HG03175 (cell line): ENCODE measurements at regions not wholly inside any gene's neighbourhood (a gene's known extent, or its start where the extent isn't known, plus 50 kb on each side); places are given as distances from the start of the nearest gene placed in this dataset.

Source experiments
- ATAC-seq: cut with Tn5 transposase; IDR thresholded peaks from one replicate; pipeline ENCODE4 v1.9.1; 2021; ENCODE audit warnings: mild to moderate bottlenecking, moderate library complexity; ENCODE audit not compliant: unreplicated experiment

- ATAC-seq: no peak
Measured at GRCh38 chr12:114770323-114770722, 86.3 kb upstream of the TBX3 start.

- no peak for ATAC-seq
Measured at GRCh38 chr12:114769634-114770033, 85.7 kb upstream of the TBX3 start.

DNA sequence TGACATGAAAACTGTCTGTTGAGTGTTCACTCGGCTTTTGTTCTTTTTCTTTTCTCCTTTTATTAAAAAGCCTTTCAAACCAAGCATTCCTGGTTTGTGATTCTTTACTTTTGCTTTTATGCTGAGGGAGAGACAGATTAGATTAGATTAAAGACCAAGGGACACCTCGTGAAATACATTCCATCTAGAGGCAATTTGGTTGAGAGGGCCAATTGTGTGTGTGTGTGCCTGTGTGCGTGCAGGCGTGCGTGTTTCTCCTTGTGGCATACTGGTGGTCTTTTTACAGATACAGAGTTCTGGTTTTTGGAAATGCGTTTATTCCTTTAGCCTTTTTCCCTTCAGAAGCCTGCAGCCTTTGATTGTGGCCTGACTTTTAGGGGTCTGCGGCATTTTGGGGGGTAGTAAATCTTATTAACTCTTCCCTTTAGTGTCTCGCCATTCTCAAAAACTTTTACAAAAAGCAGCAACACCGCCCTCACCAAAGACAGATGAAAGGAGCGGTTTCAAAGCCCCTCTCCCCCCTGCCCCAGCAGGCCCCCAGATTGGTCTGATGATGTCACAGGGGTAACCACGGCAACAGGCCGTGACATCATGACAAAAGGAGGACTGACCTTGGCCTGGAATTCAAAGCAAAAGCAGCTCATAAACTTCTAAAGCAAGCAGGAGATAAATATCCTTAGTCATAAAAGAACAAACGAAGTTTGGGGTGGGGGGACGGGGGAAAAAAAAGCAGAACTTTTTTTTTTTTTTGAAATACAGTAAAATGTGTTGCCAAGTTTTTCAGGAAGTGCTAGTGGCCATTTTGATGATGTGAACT, 84.1 kb upstream of the TBX3 start:
- ATAC-seq: no peak

GRCh38 chr12:114767084-114767760, 83.2 kb upstream of the TBX3 start:
- no peak for ATAC-seq

- ATAC-seq: no peak
Measured at GRCh38 chr12:114765960-114766691, 82.2 kb upstream of the TBX3 start.

DNA sequence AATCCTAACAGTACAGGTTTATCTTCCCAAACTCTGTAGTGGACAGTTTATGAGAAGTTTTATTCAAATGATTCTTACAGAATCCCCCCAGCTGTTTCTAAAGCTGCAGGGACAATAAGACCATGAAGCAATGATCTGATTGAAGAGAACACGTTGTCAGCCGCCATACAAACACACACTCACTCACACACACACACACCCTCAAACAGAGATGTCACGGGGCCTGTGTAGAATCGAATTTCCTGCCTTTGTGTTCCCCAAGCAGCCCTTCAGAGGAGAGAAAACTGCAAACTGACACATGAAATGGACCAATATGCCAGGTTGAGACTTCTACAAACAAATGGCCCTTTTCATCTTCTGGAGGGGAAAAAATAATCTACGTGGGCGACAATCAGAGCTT, 80.5 kb upstream of the TBX3 start:
- ATAC-seq: no peak

GRCh38 chr12:114762490-114763110, 78.6 kb upstream of the TBX3 start:
- no peak for ATAC-seq

DNA sequence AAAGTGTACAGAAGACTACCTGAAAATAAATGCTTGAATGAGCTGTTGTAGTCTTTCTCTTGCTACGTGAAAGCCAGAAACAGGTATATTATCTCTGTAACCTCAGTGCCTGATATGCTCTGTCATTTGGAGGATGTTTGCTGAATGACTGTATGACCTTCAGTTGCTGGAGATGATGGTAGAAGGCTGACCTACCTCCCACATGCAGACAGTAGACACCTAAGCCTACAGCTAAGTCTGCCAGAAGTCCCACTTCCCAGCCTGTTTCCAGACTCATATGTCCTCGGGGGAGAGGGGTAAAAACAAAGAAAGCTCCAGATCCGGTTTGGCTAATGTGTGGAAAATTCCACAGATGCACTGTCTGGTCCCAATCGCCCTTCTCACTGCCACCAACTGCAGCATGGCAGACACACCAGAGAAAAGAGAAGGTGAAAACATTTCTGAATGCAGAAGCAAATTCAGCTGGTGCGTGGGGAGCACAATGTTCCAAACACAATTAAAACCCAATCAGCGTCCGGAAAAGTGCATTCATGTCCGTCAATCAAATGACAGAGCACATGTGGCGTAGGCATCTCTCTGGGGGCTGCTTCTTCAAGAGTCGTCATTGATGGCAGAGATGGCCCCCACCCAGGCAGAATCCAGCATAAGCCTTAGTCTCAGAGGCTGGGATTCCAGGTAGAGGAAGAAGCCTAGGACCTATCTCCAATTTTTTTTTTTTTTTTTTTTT, 76.3 kb upstream of the TBX3 start:
- no peak for ATAC-seq

- ATAC-seq: no peak
Measured at GRCh38 chr12:114759635-114760034, 75.7 kb upstream of the TBX3 start.

DNA sequence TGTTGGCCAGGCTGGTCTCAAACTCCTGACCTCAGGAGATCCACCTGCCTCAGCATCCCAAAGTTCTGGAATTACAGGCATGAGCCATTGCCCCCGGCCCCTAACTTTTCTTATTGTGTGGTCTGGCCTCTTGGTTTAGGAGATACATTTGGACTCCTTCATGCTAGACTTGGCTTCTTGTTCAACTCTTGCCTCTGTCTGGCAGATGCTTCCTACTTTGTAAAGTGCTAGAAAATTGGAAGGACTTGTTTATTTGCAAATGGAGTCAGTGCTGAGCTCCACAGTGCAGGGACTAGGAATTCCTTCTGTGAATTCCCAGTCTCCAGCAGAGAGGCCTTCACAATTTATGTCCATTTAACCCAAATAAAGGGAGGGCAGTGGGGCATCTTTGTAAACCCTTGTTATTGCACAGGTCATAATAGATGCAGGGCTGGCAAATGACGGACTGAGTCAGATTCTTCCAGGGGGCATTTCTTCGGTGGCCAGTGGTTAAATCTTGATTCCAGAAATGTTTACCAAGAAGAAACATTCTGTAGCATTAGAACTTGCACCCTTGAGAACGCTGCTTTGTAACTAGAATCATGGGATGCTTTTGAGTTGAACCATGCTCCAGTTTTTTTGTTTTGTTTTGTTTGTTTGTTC, 73.8 kb upstream of the TBX3 start:
- no peak for ATAC-seq

- ATAC-seq: no peak
Measured at GRCh38 chr12:114752217-114752616, 68.2 kb upstream of the TBX3 start.

DNA sequence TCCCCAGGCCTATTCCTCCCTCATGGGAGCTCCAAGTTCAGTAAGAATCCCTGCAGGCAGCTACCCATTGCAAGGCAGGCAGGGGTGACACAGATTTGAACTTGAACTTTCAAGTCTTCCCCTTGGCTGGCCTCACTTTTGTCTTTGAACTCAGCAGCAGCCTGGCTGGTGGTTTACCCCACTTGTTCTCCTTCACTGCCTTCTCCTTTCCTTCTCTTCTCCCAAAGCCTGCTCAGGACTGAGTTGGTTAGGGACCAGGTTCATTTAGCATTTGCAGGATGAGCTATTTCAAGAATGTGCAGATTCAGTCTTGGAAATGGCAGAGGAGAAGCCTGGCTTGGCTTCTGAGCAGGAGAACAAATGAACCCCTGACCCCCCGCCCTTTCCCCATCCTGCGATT, 67.7 kb upstream of the TBX3 start:
- no peak for ATAC-seq

DNA sequence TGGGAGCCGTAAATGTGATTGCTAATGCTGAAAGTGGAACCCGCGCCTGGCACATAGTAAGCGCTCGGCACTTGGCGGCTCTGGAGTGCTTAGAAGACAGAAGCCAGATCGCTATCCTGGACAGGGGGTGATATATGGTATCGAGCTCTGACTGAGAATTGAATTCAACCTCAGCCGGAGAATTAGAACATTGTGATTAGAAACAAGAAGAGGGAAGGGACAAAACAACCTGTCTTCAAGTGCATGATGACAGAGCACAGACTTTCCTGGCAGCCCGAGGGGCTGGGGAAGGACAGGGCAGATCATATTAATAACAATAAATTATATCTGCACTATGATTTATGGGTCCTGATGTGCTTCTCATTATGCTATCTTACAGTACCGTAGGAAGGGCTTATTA, 66.9 kb upstream of the TBX3 start:
- ATAC-seq: no peak

GRCh38 chr12:114749065-114749464, 65.1 kb upstream of the TBX3 start:
- ATAC-seq: no peak

DNA sequence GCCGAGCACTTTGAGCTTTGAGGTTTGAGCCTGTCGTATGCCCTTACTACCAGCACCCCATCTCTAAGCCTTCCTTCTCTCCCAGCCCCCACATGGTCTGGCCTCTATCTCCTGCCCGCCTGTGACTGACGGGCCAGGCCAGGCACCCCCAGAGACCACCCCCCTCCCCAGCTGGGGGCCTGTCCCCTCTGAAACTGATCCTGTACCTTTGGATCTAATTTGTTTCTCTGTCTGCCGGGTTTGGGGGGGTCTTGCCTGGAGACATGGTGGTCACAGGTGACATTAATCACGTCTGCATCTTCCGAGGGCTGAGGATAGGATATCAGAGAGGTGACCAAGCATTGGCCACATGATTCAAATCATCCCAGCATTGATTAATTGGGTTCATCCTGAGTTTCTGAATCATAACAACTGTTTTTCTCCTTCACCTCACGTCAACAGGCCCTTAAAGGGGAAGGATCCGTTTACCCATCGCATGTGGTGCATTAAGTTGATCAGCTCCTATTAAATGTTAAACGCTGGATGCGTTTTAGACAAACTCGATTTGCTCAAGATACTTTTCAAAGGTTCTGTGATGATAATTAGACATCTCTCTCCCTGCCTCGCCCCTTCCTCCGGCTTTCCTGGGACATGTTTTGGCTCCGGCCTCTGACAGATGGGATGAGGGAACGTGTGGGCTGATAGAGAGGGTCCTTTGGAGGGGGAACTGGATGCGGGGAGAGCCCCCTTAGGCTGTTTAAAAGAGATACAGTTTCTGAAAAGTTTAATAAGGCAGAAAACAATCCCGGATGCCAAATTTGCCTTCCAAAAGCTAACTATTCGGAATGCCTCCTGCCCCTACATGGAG, 63.3 kb upstream of the TBX3 start:
- ATAC-seq: no peak

GRCh38 chr12:114746297-114747011, 62.5 kb upstream of the TBX3 start:
- ATAC-seq: no peak

DNA sequence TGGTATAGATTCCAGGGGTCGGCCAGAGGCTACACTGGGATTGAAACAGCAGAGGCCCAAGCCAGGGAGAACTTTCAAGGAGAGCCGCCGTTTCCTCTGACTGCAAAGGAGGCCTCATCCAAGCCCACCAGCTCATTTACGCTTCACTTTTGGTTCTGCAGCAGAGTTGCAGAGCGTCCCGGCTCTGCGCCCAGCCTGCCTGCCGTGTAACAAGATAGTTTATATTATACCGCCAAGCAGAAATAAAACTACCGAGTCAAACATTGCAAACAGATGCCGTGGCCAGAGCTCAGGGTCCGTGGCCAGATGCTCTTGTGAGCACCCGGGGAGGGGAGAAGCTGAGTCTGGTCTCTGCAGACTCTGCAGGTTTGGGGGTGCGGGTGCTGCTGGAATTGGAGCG, 60.7 kb upstream of the TBX3 start:
- ATAC-seq: no peak

DNA sequence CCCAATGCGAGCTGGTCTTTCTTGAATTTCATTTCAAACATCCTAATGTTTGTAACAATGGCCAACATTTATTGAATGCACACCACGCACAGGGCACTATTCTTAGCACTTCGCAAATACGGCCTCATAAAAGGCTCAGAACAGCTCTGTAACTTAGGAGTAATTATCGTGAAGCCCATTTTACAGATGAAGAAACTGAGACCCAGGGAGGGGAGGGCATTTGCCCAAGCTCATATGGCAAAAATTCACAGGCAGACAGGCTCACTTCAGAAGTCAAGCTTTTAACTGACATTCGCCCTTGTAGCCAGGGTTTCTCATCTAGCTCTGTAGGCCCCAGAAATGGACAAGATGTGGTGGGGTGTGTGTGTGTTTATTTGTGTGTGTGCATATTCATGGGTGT, 60.3 kb upstream of the TBX3 start:
- no peak for ATAC-seq

DNA sequence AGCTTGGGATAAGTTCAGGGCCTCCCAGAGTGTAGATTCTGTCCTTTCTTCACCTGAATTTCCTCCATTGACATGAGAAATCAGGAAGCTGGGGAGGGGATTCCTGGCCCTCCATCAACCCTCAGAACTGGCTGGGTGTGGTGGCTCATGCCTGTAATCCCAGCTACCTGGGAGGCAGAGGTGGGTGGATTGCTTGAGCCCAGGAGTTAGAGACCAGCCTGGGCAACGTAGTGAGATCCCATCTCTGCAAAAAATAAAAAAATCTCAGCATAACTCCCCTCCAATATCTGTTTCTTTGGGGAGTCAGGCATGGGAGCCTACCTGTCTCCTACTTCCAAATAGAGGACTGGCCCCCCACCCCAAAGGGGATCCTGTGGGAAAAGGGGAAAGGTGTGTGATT, 59.8 kb upstream of the TBX3 start:
- no peak for ATAC-seq
